ENCODE measurements at regions not wholly inside any gene's neighbourhood (a gene's known extent, or its start where the extent isn't known, plus 50 kb on each side); places are given as distances from the start of the nearest gene placed in this dataset.

GRCh38 chr2:212936572-212936971 is 214.8 kb downstream of the IKZF2 start:
- H3K4me1 ChIP-seq (ENCODE audit: insufficient read depth, low read length) = peaks cover 7% of the 10 kb centered on the region; the same call in 1 of the 2 replicates
- peaks cover 28 to 34% of the 10 kb centered on the region in 2 experiments for H3K4me1 Mint-ChIP-seq
- H3K4me2 ChIP-seq (ENCODE audit: insufficient read depth, insufficient read length, low read length) = no peak overlapping the region
- no peak overlapping the region for H2BK20ac ChIP-seq (ENCODE audit: low read depth, low read length, poor library complexity, severe bottlenecking)
- H3K27ac Mint-ChIP-seq = no peak overlapping the region; a peak in 2 of 7 replicates
- no peak overlapping the region for H3K4ac ChIP-seq (ENCODE audit: low read depth, low read length)
- H3K79me1 ChIP-seq (ENCODE audit: insufficient read depth, low read depth, low read length, poor library complexity, severe bottlenecking) = no peaks in the 10 kb centered on the region
- TF ChIP-seq, protein P1, sequence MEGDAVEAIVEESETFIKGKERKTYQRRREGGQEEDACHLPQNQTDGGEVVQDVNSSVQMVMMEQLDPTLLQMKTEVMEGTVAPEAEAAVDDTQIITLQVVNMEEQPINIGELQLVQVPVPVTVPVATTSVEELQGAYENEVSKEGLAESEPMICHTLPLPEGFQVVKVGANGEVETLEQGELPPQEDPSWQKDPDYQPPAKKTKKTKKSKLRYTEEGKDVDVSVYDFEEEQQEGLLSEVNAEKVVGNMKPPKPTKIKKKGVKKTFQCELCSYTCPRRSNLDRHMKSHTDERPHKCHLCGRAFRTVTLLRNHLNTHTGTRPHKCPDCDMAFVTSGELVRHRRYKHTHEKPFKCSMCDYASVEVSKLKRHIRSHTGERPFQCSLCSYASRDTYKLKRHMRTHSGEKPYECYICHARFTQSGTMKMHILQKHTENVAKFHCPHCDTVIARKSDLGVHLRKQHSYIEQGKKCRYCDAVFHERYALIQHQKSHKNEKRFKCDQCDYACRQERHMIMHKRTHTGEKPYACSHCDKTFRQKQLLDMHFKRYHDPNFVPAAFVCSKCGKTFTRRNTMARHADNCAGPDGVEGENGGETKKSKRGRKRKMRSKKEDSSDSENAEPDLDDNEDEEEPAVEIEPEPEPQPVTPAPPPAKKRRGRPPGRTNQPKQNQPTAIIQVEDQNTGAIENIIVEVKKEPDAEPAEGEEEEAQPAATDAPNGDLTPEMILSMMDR (conservative IDR thresholded peaks at IDR 0.05) = no peak
- no peak overlapping the region for H2BK120ac ChIP-seq (ENCODE audit: low read depth, low read length, poor library complexity, severe bottlenecking)
- H3K56ac ChIP-seq (ENCODE audit: insufficient read length, low read depth, low read length) = no peak overlapping the region
- no peaks in the 10 kb centered on the region for H3K27me3 Mint-ChIP-seq (ENCODE audit: low read depth)
- H2AFZ ChIP-seq (ENCODE audit: low read length) = no peak overlapping the region
- DNase-seq = no peak
- no peaks in the 10 kb centered on the region for H3K23me2 ChIP-seq (ENCODE audit: insufficient read length, low read depth, low read length, poor library complexity, severe bottlenecking)
- H2BK15ac ChIP-seq (ENCODE audit: low read depth, low read length) = no peak overlapping the region
- no peak overlapping the region for H3K18ac ChIP-seq (ENCODE audit: insufficient read length, low read depth, low read length)
- H3K4me3 Mint-ChIP-seq = no peak overlapping the region
- no peak overlapping the region for H3K9ac ChIP-seq (ENCODE audit: extremely low read depth, insufficient read length, low read length)
- H4K91ac ChIP-seq (ENCODE audit: insufficient read length, low read depth, low read length) = no peak overlapping the region
- no peaks in the 10 kb centered on the region for H3K27me3 ChIP-seq (ENCODE audit: insufficient read depth, low read length)
- no peak overlapping the region for H3K23ac ChIP-seq (ENCODE audit: insufficient read length, low read depth, low read length)
- no peaks in the 10 kb centered on the region for H3K79me2 ChIP-seq (ENCODE audit: insufficient read depth, low read length)
- H3T11ph ChIP-seq (ENCODE audit: low read length) = no peak overlapping the region
- H2BK12ac ChIP-seq (ENCODE audit: insufficient read length, low read depth, low read length) = no peak overlapping the region
- H3K14ac ChIP-seq (ENCODE audit: insufficient read depth, low read length) = no peak overlapping the region
- no peaks in the 10 kb centered on the region; a peak in 1 of 7 replicates for H3K36me3 Mint-ChIP-seq (ENCODE audit: insufficient read depth in 1 of 3, low read depth in 3 of 3)
- H3K9me3 ChIP-seq (ENCODE audit: control insufficient read depth, low read depth, low read length) = no peaks in the 10 kb centered on the region
- no peaks in the 10 kb centered on the region for H4K20me1 ChIP-seq (ENCODE audit: control insufficient read depth, insufficient read depth, insufficient read length)
- no CpG with 5 or more reads among the region's 8 CpGs for WGBS (ENCODE audit: extremely low coverage, insufficient read length, low lambda C conversion rate)
- H3K9me3 Mint-ChIP-seq = no peaks in the 10 kb centered on the region
- no peak overlapping the region for H2AK5ac ChIP-seq (ENCODE audit: insufficient read length, low read length)
- no peak overlapping the region for H4K5ac ChIP-seq (ENCODE audit: insufficient read length, low read depth, low read length)
- H4K8ac ChIP-seq (replicated peaks; ENCODE audit: insufficient read length, low read depth, low read length) = no peak overlapping the region
- H2BK5ac ChIP-seq (ENCODE audit: insufficient read length, low read length) = no peak overlapping the region
- H3K27ac ChIP-seq (ENCODE audit: insufficient read length, low read depth, low read length) = no peak overlapping the region
